Fibroblast of skin of right quadriceps (primary cell): ENCODE measurements at regions not wholly inside any gene's neighbourhood (a gene's known extent, or its start where the extent isn't known, plus 50 kb on each side); places are given as distances from the start of the nearest gene placed in this dataset.
"Not testable (repeated sequence)": the region's sequence is repeated elsewhere in the genome, so short reads cannot be mapped to it uniquely, and the experiment has no call there.

Source experiments
- DNase-seq: peaks from one replicate; pipeline ENCODE4 v3.0.0-alpha.2; 2013

DNA sequence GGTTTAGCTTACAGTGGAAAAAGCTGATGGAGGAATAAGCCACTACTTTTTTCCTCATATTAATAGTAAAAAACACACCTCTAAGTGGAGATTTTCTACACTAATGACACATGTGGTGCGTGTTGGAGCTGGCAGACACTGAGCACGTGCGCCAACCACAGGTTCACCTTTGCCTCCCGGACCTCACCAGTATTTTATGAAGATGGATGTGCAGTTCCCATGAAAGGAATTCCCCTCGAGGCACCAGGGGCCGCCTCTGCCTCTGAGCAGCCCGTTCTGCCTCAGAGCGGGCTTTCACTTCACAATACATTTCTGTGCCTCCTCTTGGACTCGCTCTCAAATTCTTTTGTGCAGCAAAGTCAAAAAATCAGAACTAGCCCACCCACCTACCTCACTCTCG is 477.5 kb upstream of the ADARB2 start:
- no peak for DNase-seq

DNA sequence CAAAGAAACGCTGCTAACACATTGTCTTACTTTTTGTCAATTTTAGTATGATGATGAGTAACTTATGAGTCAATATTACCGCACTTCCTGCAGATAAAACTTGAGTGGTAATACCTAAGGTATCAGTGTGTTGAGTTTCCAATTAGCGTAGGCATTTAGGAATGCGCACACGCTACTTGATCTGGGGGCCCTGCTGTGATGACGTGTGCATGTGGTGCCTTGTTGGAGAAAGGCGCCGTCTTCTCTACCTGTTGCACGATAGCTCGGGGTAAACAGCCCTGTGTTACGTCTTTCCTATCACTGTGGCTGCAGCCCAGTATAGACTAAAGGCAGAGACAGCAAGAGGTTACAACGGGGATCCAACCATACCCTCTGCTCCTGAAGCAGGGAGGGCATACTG is 476.8 kb upstream of the ADARB2 start:
- DNase-seq, result no peak

DNA sequence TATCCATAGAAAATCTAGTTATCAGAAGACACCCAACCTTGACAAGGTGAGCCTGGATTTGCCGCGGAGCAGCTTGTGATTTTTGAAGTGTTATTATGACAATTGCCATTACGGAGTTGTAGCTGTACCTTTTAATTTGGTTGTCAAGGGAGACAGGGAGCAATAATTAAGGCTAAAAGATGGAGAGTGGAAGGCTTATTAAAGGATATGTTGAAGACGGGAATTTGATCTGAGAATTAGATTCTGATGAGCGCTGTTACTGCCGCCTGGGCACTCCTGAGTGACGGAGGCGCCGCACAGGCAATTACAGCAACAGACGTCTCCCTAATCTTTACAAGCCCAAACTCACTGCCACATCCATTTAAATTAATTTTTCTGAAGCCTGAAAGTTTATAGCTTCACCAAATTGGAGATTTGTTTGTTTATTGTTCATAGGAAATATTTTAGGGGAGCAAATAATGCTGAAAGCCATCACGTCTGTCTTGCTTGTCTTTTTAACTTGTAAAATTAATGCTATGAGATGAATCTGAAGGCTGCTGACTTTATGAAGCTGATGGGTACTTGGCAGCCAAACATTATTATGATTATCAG is 475.0 kb upstream of the ADARB2 start:
- no peak for DNase-seq

DNA sequence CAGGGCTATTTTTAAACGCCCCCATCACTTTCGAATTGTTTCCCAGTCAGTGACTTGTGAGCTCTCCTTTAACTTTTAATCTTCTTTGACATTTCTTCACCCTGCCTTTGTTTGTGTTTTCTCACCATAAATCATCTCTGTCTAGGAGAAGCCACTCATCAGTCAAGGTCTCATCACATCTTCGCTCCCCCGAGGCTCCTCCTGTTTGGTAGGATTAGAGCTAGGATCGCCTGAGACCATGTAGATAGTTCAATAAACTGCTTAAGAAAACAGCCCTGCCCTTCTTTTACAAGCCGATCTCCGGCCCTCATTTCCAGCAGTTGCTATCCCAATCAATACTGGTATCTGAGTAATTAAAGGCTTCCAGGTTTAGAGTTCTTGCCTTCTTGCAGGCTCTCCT is 472.8 kb upstream of the ADARB2 start:
- DNase-seq, result no peak

DNA sequence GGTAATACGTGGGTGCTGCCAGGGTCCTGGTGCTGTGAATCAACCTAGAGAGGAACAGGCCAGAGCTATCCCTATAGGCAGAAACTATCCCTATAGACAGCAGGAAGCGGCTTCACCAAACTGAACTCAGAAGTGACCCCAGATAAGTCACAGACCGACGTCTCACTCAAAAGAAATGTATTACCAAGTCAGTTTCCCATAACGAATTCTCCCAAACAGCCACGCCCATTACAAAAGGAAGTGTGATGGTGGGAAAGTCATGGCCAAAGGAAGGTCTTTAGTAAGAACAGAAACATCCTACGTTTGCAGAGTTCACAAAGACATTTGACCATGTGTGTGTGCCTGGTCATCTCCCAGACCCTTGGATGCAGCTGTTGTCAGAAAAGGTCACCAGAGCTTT is 470.8 kb upstream of the ADARB2 start:
- no peak for DNase-seq

DNA sequence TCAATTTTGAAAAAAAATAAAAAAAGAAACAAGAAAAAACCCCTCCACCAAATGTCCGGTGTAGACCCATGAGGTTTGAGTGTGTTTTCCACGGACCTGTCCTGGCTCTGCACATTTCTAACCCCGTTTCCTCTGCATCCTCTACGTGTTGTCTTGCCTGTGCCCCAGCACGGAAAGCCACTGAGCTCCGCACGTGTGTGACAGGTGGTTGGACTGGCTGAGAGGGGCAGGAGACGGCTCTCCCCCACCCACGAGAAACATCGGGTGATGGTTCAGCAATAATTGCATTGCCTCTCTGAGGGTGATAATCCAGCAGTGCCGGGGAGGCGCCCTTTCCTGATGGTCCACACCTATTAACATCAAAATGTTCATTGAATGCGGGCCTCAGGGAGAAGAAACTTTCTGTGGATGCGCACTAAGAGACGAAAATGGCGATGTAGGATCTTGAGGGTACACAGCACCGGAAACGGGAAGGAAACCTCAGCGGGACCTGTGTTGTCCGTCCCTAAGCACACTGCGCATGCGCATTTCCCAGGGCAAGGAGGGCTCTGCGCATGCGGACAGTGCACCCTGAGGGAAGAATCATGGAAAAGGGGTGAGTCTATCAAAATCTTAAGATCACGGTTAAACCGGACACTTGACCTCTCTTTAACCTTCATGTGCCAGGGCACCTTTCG is 470.1 kb upstream of the ADARB2 start:
- no peak for DNase-seq

DNA sequence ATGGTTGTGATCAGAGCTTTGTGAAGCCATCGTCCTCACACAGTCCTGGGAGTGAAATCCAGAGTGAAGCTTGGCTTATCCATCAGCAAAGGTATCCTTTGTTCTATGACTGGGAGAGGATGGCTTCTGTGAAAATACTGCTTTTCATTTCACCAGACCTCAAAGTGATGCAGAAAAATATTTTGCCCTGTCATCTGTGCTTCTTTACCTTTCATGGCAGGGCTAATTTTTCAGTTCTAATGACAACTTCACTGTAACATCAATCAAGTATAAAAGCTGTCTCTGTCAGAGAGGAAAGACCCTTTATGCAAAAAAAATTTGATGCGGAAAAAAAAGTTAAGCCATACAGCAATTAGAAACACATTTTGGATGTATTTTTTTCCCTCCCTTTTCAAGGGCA is 468.1 kb upstream of the ADARB2 start:
- no peak for DNase-seq

DNA sequence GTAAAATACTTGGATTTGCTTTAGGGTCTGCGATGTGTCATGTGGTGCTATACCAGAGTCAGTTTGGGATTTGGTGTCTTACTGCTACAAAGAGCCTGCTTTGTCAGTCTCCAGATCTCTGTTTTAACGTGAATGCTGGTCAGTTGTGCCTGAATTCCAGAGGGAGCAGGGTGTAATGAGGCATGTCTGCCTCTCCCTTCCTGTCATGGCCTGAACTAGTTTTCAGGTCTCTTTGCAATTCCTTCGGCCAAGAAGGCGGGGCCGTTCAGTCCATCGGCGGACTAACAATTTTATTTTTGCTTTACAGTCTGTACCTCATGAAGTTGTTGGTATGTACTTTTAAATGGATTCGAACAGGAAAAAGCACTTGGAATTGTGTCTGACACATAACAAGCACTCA is 465.1 kb upstream of the ADARB2 start:
- DNase-seq, result no peak

DNA sequence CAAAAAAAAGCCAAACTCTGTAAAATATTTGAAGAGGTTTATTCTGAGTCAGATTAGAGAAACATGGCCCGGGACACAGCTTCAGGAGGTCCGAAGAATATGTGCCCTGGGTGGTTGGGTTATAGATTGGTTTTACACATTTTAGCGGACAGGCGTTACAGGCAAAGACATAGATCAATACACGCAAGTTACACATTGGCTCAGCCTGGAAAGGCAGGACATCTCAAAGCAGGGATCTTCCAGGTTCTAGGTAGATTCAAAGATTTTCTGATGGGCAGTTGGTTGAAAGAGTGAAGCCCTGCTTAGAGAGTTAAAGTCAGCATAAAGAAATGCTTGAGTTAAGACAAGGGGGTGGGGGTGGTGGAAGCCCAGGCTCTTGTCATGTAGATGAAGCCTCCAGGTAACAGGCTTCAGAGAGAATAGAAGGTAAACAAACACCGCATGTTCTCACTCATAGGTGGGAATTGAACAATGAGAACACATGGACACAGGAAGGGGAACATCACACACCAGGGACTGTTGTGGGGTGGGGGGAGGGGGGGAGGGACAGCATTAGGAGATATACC is 464.3 kb upstream of the ADARB2 start:
- DNase-seq, result no peak

DNA sequence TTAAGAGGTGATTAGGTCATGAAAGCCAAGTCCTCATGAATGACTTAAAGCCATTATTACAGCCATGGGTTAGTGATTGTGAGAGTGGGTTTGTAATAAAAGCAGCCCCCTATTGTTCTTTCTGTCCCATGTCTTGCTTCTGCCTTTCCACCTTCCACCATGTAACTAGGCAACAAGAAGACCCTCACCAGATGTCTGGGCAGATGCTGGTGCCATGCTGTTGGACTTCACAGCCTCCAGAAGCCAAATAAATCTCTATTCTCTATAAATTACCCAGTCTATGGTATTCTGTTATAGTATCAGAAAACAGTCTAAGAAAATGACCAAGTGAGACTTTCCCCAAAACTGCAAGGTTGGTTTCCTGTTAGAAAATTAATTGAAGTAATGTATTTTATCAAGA is 460.3 kb upstream of the ADARB2 start:
- no peak for DNase-seq

DNA sequence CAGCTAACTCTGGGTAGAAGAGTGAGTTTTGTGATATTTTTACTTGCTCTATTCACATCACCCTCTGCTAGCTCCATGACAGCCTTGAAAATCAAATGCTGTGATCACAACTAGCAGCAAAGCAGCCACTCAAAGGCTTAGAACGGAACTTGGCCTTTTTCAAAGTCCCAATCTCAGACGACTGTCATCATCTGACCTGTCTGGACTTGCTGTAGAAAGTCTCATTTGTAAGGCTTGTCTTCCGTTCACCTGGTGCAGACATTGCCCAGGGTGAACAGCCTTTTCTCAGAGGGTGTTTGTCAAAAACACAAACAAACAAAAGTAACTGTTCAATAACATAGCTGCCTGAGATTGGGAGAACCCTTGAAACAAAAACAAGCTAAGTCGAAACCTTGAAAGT is 458.9 kb upstream of the ADARB2 start:
- DNase-seq, result no peak

DNA sequence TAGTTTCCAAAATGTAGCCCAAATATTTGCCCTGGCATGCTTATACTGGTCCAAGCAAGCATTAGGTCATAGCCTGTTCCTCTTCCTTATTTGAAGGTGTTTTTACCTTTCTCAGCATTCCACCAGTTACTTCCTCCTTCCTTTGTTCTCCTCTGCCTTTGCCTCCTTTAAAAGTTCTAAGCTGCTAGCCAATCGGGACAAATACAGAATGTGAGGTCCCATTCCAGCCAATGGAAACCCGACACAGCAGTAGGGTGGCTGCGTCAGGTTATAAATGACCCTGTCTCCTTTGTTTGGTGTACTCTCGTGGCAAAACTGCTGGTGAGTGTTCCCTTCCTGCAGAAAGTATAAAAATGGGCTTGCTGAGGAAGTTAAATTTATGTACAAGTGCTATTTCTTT is 452.0 kb upstream of the ADARB2 start:
- DNase-seq, result not testable (repeated sequence)

DNA sequence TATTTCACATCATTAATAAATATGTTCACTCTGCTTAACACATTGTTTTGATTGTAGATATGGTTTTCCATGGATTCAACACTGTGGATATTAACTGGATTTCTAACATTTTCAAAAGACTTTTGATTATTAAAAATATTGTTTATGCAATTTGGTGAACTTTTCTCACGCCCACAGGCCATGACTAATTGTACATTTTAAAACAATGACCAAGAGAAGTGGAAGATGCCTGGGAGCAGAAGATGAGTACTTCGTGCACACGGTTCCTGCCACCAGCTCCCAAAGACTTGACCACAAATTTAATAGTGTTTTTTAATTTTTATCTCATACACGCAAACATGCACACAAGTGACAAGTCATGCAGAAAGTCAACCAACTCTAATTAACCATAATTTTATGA is 451.0 kb upstream of the ADARB2 start:
- no peak for DNase-seq

DNA sequence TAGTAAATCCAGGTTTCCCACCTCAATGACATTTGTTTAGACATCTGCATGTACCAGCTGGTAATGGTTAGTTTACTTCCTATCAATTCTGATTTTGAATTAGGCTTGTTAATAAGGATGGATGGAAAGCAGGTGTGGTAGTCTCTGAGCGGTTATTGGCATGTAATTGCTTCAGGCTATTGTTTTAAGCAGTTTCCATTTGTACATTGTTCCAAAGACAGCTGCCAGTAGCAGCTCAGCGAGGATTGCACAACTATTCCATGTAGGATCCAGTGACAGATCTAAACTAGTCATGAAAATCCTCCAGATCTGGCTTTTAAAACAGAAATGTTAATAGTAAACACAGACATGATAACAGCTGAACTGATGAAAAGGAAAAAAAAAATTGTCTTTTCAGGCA is 436.0 kb upstream of the ADARB2 start:
- no peak for DNase-seq

DNA sequence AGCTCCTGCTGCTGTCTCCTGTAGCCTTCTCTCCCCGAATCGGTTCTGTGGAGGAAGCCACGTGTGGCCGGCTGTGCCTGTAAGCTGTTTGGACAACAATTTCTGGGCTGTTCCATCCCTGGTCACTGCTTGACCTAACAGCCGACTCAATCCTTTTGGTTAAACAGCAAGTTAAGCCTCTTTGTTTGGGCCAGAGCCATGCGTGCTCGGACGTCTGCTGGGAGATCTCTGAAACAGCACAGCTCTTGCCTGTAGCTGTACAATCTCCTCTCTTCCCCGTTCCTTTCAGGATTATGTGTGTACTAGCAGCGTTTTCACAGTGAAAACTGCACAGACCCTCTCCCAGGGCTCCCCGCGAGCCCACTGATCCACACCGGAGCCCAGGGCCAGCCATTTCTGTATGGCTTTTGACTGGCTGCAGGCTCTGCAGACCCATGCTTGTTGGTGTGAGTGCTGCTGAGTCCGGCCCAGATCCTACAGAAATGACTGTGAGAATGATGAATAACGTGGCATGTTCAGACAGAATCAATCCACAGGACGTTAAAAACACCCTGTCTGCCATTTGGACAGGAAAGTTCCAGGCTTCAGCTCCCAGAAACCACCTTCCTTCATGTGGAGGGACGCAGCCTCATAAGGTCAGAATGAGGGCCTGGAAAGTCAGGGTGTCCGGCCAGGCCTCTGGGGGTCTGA is 428.6 kb upstream of the ADARB2 start:
- DNase-seq, result no peak

DNA sequence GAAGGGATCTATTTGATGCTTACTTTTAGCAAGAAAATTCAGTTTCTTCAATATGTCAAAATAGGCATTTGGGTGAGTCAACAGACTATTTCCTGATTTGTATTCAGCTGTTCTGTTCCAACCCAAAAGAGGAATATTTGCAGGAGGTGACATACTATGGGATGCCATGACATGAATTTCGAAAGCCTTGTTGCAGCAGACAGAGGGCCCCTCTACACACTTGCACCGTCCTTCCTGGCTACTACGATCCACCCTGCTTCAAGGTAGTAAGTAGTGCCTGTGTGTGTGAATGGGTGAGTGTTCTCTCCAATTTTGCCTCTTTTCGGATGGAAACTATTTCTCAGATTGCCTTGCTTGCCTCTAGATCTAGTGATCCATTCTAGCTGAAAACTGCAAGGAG is 413.0 kb upstream of the ADARB2 start:
- no peak for DNase-seq

DNA sequence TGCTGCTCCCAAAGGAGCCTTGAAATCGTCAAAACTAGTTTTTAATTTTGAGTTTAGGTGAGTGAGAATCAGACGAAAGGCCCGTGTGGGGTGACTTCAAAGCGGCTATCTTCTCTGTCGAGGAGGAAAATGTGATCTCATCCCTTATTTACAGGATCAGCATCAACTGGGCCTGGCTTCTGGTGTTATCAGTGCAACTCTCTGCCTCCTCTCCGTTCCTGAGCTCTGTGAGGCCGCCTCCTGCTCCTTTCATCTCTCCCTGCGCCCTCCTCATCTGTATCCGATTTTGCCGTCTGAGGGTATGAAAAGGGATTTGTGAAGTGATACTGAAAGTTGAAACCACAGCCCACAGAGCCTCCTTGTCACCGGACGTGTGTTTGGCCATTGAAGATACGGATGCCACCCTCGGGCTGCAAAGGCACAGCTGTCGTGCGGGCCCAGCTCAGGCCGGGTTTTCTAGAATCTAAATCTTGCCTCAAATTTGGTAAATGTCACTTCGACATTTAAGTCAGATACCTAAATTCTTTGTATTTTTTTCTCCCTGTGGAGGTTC is 408.7 kb upstream of the ADARB2 start:
- DNase-seq, result no peak

DNA sequence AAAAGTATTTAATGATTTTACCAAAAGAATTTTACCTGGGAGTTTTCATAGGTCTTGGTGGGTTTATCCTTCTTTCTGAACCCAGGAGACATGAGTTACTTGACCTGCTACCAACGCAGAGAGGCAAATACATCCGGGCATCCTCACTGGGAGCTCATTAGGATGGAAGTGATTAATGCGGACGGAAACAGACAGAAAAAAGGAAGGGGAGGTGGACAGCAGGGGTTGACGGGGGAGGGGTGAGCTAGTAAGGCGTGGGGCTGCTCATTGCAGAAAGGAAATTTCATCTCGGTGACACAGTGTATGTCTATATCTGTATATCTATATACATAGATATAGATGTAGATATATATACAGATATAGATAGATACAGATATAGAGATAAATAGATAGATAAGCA is 408.2 kb upstream of the ADARB2 start:
- no peak for DNase-seq

DNA sequence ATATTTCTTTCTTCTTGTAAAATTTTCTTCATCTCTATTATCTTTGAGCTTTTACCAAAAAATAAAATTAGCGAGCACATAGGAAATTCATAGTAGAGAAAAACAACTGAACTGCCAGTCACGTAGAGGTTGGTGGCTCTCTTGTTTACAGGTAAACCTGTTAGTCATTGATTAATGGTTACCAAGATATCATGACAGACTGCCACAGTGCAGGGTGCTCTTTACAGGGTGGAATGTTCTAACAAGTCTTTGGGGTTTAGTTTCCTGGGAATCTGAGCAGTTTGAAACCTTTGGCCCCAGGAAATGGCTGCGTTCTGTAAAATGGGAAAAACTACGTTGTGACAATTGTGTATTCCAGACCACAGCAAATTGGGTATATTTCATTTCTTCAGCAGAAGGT is 407.3 kb upstream of the ADARB2 start:
- no peak for DNase-seq

DNA sequence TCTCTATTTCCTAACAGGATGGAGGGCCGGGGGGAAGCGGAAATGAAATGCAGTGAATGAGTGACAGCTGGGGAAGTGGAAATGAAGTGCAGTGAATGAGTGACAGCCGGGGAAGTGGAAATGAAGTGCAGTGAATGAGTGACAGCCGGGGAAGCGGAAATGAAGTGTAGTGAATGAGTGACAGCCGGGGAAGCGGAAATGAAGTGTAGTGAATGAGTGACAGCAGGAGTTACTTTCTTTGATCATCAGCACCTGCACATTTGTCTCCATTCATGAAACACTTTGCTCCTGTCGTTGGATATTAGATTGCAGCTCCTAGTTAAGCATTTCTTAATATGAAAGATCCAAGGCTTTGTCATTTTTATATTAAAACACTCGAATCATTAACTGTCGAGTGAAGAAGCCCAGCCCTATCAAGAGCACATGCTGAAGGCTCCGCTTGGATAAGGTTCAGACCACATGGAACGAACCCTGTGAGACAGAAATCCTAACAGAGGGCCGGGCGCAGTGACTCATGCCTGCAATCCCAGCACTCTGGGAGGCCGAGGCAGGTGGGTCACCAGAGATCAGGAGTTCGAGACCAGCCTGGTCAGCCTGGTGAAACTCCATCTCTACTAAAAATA is 406.0 kb upstream of the ADARB2 start:
- no peak for DNase-seq

DNA sequence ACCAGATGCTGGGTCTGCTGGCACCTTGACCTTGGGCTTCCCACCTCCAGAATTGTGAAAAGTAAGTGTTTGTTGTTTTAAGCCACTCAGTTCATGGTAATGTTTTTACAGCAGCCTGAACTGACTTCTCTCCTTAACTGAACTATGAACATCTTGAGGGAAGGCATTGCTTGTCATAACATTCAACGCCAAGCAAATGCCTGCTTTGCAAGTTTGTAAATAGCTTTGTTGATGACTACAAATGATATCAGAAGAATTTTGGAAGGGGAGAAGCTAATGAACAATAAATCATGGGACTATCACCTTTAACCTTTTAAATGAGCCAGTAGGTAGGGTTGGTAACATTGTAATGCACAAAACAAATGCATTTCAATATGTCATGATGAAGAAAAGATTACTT is 402.4 kb upstream of the ADARB2 start:
- DNase-seq, result no peak

DNA sequence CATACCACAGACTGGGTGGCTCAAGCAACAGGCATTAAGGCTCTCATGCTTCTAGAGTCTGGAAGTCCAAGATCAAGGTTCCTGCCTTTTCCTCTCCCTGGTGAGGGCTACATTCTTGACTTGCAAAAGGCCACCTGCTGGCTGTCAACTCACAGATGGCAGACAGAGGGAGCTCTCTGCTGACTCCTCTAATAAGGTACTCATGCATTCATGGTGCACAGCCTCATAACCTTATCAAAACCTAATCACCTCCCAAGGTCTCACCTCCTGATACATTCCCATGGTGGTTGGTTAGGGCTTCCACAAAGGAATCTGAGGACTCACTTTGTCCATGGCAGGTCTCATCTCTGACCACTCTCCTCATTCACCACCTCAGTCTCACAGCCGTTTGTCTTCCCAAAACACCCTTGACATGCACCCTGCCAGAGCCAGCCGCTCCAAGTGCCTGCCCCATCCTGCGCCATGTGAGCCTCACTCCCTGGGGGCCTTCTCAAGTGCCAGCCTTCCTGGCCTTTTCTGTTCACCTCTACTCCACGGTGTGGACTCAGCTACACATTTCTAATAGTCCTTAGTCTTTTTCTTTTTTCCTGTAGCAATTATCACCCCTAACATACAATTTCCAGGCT is 400.3 kb upstream of the ADARB2 start:
- no peak for DNase-seq

DNA sequence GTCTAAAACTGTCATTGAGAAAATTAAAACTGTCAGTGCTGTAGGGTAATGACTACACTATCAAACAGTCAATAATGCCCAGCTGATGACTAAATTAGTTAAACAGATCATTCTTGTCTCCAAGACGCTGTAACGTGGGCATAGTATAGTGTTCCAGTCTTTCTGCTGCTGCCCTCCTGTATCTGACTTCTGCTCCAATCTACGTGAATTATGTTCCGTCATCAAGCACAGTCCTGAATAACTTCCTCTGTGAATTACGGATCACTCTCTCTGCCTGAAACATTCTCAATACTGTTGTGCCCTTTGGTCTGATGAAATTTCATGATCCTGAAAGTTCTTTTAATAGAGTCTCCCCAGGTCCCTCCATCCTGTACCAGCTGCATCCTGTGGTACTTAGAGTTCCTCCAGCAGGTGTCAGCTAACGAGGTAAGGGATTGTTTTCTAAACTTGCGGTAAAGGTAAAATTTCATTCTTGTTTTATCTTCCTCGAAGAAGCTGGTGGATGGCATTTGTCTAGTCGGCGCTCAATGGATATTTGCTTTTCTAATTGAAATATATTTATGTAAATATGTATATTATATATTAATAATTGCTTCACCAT is 393.5 kb upstream of the ADARB2 start:
- DNase-seq, result no peak
